ENCODE measurements at regions not wholly inside any gene's neighbourhood (a gene's known extent, or its start where the extent isn't known, plus 50 kb on each side); places are given as distances from the start of the nearest gene placed in this dataset.

GRCh38 chr18:34965566-34965965 is 75.6 kb upstream of the MAPRE2 start:
- no peak for TF ChIP-seq POLR2A (IDR thresholded peaks at IDR 0.05)
- TF ChIP-seq, protein P1, sequence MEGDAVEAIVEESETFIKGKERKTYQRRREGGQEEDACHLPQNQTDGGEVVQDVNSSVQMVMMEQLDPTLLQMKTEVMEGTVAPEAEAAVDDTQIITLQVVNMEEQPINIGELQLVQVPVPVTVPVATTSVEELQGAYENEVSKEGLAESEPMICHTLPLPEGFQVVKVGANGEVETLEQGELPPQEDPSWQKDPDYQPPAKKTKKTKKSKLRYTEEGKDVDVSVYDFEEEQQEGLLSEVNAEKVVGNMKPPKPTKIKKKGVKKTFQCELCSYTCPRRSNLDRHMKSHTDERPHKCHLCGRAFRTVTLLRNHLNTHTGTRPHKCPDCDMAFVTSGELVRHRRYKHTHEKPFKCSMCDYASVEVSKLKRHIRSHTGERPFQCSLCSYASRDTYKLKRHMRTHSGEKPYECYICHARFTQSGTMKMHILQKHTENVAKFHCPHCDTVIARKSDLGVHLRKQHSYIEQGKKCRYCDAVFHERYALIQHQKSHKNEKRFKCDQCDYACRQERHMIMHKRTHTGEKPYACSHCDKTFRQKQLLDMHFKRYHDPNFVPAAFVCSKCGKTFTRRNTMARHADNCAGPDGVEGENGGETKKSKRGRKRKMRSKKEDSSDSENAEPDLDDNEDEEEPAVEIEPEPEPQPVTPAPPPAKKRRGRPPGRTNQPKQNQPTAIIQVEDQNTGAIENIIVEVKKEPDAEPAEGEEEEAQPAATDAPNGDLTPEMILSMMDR (IDR thresholded peaks at IDR 0.05), result no peak
- TF ChIP-seq EP300 (IDR thresholded peaks at IDR 0.05), result no peak
- Histone ChIP-seq H3K27ac (no peak overlapping the region), H3K27me3 (no peaks in the 10 kb centered on the region), H3K9me3 (no peaks in the 10 kb centered on the region), H3K36me3 (no peaks in the 10 kb centered on the region), H3K4me1 (ENCODE audit: insufficient read depth) (no peaks in the 10 kb centered on the region), H3K4me3 (no peak overlapping the region)
- 28 to 49% (median 37%) methylated on average over 1 of the region's 1 CpG for WGBS, 3 donors
- intact Hi-C loops (cut with DNase I), result no loop called here
- no peak for DNase-seq

DNA sequence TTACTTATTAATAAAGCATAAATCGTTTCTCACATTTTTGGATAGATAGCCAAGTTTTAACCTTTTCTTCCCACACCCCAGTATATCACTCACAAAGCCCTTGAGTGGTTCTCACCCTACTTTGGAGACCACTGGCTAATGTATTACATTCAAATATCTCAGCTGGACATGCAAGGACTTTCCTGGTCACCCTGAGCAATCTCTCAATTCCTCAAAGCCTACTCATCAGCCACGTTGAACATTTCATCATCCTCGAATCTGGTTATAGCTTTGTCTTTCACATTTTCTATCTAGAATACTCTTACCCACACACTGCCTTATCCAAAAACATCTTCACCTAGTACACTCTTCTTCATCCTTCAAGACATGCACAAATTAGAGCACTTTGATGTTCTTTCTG is 71.1 kb upstream of the MAPRE2 start:
- Histone ChIP-seq H3K36me3 (no peaks in the 10 kb centered on the region), H3K27ac (no peak overlapping the region), H3K9me3 (no peaks in the 10 kb centered on the region), H3K4me3 (no peak overlapping the region), H3K4me1 (ENCODE audit: insufficient read depth) (no peaks in the 10 kb centered on the region), H3K27me3 (no peaks in the 10 kb centered on the region)
- TF ChIP-seq, protein P1 (IDR thresholded peaks at IDR 0.05), result no peak
- no peak for DNase-seq
- intact Hi-C loops (cut with DNase I), result loop anchor here in 1 of 4 donors (10.0 kb wide), 1 partner anchor 85 kb away; no protein-coding TSS in a partner anchor
- WGBS, 3 donors, result 68 to 78% (median 68%) methylated on average over 3 of the region's 3 CpGs

GRCh38 chr18:34971313-34971712 is 69.9 kb upstream of the MAPRE2 start:
- Histone ChIP-seq H3K36me3 (no peaks in the 10 kb centered on the region), H3K4me1 (ENCODE audit: insufficient read depth) (no peaks in the 10 kb centered on the region), H3K9me3 (no peaks in the 10 kb centered on the region), H3K27me3 (no peaks in the 10 kb centered on the region), H3K27ac (no peak overlapping the region), H3K4me3 (no peak overlapping the region)
- 41 to 68% (median 55%) methylated on average over 1 of the region's 1 CpG for WGBS, 3 donors
- no peak for TF ChIP-seq POLR2A (IDR thresholded peaks at IDR 0.05)
- no peak for TF ChIP-seq EP300 (IDR thresholded peaks at IDR 0.05)
- TF ChIP-seq, protein P1 (IDR thresholded peaks at IDR 0.05), result no peak
- intact Hi-C loops (cut with DNase I), result loop anchor here in 1 of 4 donors (10.0 kb wide), 1 partner anchor 87 kb away; no protein-coding TSS in a partner anchor
- no peak for DNase-seq

GRCh38 chr18:34972765-34973414 is 68.3 kb upstream of the MAPRE2 start:
- Histone ChIP-seq H3K4me3 (no peak overlapping the region), H3K9me3 (no peaks in the 10 kb centered on the region), H3K27ac (no peak overlapping the region), H3K27me3 (no peaks in the 10 kb centered on the region), H3K36me3 (no peaks in the 10 kb centered on the region), H3K4me1 (ENCODE audit: insufficient read depth) (no peaks in the 10 kb centered on the region)
- no peak for TF ChIP-seq POLR2A (IDR thresholded peaks at IDR 0.05)
- TF ChIP-seq EP300 (IDR thresholded peaks at IDR 0.05), result no peak
- TF ChIP-seq, protein P1 (IDR thresholded peaks at IDR 0.05), result no peak
- 76 to 87% (median 77%) methylated on average over 2 of the region's 2 CpGs for WGBS, 3 donors
- DNase-seq, result no peak
- intact Hi-C loops (cut with DNase I), result loop anchor here in 1 of 4 donors (10.0 kb wide), 1 partner anchor 88 kb away; no protein-coding TSS in a partner anchor
